ENCODE measurements at regions not wholly inside any gene's neighbourhood (a gene's known extent, or its start where the extent isn't known, plus 50 kb on each side); places are given as distances from the start of the nearest gene placed in this dataset.

- no peak for DNase-seq (ENCODE audit: low read depth)
These were observed 118.8 kb upstream of the PIEZO2 start for GRCh38 chr18:11268153-11268552.

- no peak for DNase-seq (ENCODE audit: low read depth)
These were observed 117.6 kb upstream of the PIEZO2 start for GRCh38 chr18:11266781-11267480.

GRCh38 chr18:11261486-11261885 is 112.1 kb upstream of the PIEZO2 start:
- DNase-seq (ENCODE audit: low read depth), result no peak

- DNase-seq (ENCODE audit: low read depth), result no peak
These were observed 111.6 kb upstream of the PIEZO2 start for GRCh38 chr18:11260961-11261461.

GRCh38 chr18:11259469-11260150 is 110.2 kb upstream of the PIEZO2 start:
- DNase-seq (ENCODE audit: low read depth), result no peak

GRCh38 chr18:11258039-11258610 is 108.8 kb upstream of the PIEZO2 start:
- no peak for DNase-seq (ENCODE audit: low read depth)

- no peak for DNase-seq (ENCODE audit: low read depth)
These were observed 106.9 kb upstream of the PIEZO2 start for GRCh38 chr18:11256251-11256650.

GRCh38 chr18:11251891-11252270 is 102.5 kb upstream of the PIEZO2 start:
- DNase-seq (ENCODE audit: low read depth), result no peak

GRCh38 chr18:11251229-11251890 is 102.0 kb upstream of the PIEZO2 start:
- DNase-seq (ENCODE audit: low read depth), result no peak

GRCh38 chr18:11249391-11249790 is 100.0 kb upstream of the PIEZO2 start:
- DNase-seq (ENCODE audit: low read depth), result no peak

- no peak for DNase-seq (ENCODE audit: low read depth)
These were observed 98.1 kb upstream of the PIEZO2 start for GRCh38 chr18:11247381-11247970.

- no peak for DNase-seq (ENCODE audit: low read depth)
These were observed 97.3 kb upstream of the PIEZO2 start for GRCh38 chr18:11246495-11247300.

- DNase-seq (ENCODE audit: low read depth), result no peak
These were observed 96.5 kb upstream of the PIEZO2 start for GRCh38 chr18:11245879-11246278.

- DNase-seq (ENCODE audit: low read depth), result no peak
These were observed 88.1 kb upstream of the PIEZO2 start for GRCh38 chr18:11237484-11237883.

- no peak for DNase-seq (ENCODE audit: low read depth)
These were observed 87.7 kb upstream of the PIEZO2 start for GRCh38 chr18:11237066-11237465.

- DNase-seq (ENCODE audit: low read depth), result no peak
These were observed 74.8 kb upstream of the PIEZO2 start for GRCh38 chr18:11224153-11224552.

GRCh38 chr18:11219571-11219970 is 70.2 kb upstream of the PIEZO2 start:
- no peak for DNase-seq (ENCODE audit: low read depth)

GRCh38 chr18:11215216-11215615 is 65.8 kb upstream of the PIEZO2 start:
- no peak for DNase-seq (ENCODE audit: low read depth)

- no peak for DNase-seq (ENCODE audit: low read depth)
These were observed 54.7 kb upstream of the PIEZO2 start for GRCh38 chr18:11204020-11204419.

GRCh38 chr18:11199477-11199876 is 50.1 kb upstream of the PIEZO2 start:
- no peak for DNase-seq (ENCODE audit: low read depth)
